ENCODE measurements at regions not wholly inside any gene's neighbourhood (a gene's known extent, or its start where the extent isn't known, plus 50 kb on each side); places are given as distances from the start of the nearest gene placed in this dataset.

DNA sequence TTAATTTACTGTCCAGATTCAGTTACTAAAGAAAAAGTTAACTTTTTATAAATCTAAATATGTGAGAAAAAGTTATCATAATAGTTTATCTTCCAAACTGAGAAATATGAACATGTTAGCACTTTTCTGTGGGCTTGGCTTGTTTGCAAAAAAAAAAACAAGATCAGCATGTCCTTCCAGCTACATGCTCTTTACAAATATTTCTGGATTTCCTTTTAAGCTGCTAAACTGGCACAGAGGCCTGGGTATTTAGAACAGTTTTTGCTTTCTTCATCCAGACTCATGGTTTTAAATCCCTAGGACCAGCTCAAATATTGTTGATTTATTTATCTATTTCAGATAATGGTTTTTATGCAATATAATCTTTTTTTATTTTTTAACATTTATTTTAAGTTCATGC is 1444.5 kb upstream of the FLRT2 start:
- intact Hi-C loops (cut with DNase I): no loop called here
- no peak overlapping the region for H3K4me3 ChIP-seq
- H3K27ac ChIP-seq: no peak overlapping the region
- TF ChIP-seq POLR2A (IDR thresholded peaks at IDR 0.05): no peak
- TF ChIP-seq, protein P1, sequence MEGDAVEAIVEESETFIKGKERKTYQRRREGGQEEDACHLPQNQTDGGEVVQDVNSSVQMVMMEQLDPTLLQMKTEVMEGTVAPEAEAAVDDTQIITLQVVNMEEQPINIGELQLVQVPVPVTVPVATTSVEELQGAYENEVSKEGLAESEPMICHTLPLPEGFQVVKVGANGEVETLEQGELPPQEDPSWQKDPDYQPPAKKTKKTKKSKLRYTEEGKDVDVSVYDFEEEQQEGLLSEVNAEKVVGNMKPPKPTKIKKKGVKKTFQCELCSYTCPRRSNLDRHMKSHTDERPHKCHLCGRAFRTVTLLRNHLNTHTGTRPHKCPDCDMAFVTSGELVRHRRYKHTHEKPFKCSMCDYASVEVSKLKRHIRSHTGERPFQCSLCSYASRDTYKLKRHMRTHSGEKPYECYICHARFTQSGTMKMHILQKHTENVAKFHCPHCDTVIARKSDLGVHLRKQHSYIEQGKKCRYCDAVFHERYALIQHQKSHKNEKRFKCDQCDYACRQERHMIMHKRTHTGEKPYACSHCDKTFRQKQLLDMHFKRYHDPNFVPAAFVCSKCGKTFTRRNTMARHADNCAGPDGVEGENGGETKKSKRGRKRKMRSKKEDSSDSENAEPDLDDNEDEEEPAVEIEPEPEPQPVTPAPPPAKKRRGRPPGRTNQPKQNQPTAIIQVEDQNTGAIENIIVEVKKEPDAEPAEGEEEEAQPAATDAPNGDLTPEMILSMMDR (IDR thresholded peaks at IDR 0.05): no peak
- no peak for ATAC-seq
- H3K9me3 ChIP-seq: no peaks in the 10 kb centered on the region
- H3K27me3 ChIP-seq: no peaks in the 10 kb centered on the region
- DNase-seq: no peak
- H3K4me1 ChIP-seq: peaks cover 0 to 7% (median 0%) of the 10 kb centered on the region in 12 donors
- no peaks in the 10 kb centered on the region for H3K36me3 ChIP-seq

DNA sequence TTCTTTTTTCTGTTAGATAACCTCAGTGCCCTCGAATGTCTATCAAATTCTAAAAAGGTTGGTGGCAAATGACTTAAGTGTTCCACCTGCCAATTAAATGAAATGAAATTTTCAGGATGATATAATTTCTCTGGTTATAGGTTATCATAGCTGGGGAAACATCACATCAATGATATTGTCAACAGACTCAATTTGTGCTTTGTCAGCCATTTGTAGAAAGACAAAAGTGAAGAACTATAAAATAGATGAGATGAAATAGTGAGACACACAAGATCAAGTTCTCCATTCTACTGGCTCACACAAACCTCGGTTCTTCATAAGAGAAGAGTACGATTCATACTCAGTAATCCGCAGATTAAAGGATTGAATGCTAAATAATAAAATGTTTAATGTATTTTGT is 1443.2 kb upstream of the FLRT2 start:
- 94 to 97% (median 96%) methylated on average over 4 of the region's 4 CpGs for WGBS, 4 donors
- Histone ChIP-seq H3K27ac (no peak overlapping the region), H3K9me3 (no peaks in the 10 kb centered on the region), H3K27me3 (no peaks in the 10 kb centered on the region), H3K36me3 (no peaks in the 10 kb centered on the region), H3K4me1 (peaks cover 0 to 7% (median 0%) of the 10 kb centered on the region in 12 donors), H3K4me3 (no peak overlapping the region)
- intact Hi-C loops (cut with DNase I): no loop called here
- ATAC-seq: no peak
- no peak for DNase-seq
- no peak for TF ChIP-seq POLR2A (IDR thresholded peaks at IDR 0.05)
- TF ChIP-seq, protein P1 (IDR thresholded peaks at IDR 0.05): no peak

DNA sequence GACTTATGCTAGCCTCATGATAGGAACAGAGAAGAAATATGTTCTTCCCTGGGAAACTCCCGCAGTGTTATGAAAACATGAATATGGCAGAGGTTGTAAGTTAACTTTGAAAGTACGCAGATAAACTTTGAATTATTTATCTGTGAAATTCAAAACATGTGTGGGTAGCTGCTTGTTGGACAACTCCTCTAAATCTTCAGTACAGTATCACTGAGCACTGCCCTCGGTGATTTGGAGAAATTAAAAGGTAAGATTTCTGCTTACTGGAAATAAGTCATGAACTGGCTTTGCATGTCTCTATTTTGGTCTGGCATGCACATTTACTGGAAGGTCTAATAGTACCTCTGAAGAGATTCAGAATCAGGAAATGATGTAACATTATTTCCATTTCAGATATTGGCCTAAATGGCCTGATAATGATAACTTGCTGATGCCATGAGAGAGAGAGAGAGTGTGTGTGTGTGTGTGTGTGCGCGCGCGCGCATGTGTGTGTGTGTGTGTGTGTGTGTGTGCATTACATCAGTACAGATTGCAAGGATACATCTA is 1441.9 kb upstream of the FLRT2 start:
- ATAC-seq: no peak
- TF ChIP-seq, protein P1 (IDR thresholded peaks at IDR 0.05): no peak
- TF ChIP-seq POLR2A (IDR thresholded peaks at IDR 0.05): no peak
- Histone ChIP-seq H3K27me3 (no peaks in the 10 kb centered on the region), H3K36me3 (no peaks in the 10 kb centered on the region), H3K27ac (no peak overlapping the region), H3K4me1 (peaks cover 0 to 7% (median 0%) of the 10 kb centered on the region in 12 donors), H3K4me3 (no peak overlapping the region), H3K9me3 (no peaks in the 10 kb centered on the region)
- intact Hi-C loops (cut with DNase I): no loop called here
- DNase-seq: no peak
- WGBS, 4 donors: 80 to 86% (median 83%) methylated on average over 8 of the region's 8 CpGs

DNA sequence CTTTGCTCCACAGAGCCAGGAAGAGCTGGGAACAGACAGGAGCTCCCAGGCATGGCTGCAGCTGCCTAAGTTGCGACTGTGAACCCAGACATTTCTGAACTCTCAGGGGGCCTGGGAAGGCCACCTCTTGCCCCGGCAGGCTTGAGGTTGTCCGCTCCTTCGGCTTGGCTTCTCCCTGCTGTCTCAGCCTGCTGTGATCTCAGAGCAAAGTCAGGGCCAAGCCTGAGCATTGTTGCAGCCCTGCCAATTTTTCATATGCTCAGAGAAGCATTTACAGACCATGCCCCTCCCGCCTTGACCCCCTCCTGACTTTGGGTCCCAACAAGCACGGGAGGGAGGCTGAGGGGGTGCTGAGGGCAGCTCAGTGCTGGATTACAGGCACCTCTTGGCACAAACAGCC is 1439.1 kb upstream of the FLRT2 start:
- WGBS, 4 donors: 65 to 77% (median 71%) methylated on average over 5 to 6 of the region's 6 CpGs

More for the DNA sequence above, 1439.1 kb upstream of the FLRT2 start:
- Histone ChIP-seq H3K27me3 (no peaks in the 10 kb centered on the region), H3K27ac (no peak overlapping the region), H3K4me3 (no peak overlapping the region), H3K4me1 (peaks cover 0 to 3% (median 0%) of the 10 kb centered on the region in 12 donors), H3K9me3 (no peaks in the 10 kb centered on the region), H3K36me3 (no peaks in the 10 kb centered on the region)
- ATAC-seq (no peak), DNase-seq (no peak)
- intact Hi-C loops (cut with DNase I): no loop called here
- TF ChIP-seq, protein P1 (IDR thresholded peaks at IDR 0.05): no peak
- TF ChIP-seq POLR2A (IDR thresholded peaks at IDR 0.05): no peak
